ENCODE measurements at regions not wholly inside any gene's neighbourhood (a gene's known extent, or its start where the extent isn't known, plus 50 kb on each side); places are given as distances from the start of the nearest gene placed in this dataset.

DNA sequence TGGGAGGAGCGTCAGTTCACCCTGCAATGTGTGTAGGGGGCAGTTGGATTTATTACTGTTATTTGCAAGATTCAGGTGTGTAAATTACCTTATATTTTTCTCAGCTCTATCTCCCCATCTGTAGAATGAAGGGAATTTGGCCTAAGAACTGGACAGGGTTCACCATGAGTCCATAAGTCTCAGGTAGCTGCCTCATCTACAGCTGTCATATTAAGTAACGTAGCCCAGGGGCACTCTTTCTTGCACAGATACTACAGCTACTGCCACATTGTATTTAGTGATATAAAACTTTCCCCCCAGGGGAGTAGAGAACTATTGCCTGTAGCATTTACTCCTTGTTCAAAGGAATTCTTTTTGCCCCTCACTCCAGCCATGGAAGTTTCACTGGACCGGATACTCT, 301.4 kb upstream of the ZNF608 start:
- ATAC-seq (ENCODE audit: low FRiP score) (no peak), DNase-seq (no peak)
- Histone ChIP-seq H3K4me3 (ENCODE audit: low read length in 2 of 2) (no peak overlapping the region), H3K27ac (ENCODE audit: low read depth in 1 of 2, low read length in 2 of 2) (no peak overlapping the region), H3K27me3 (ENCODE audit: control insufficient read depth in 1 of 2, insufficient read depth in 2 of 2, low read length in 1 of 2) (no peaks in the 10 kb centered on the region), H3K9me3 (ENCODE audit: control insufficient read depth, low read length) (no peaks in the 10 kb centered on the region), H3K36me3 (ENCODE audit: control insufficient read depth in 1 of 2, insufficient read depth in 2 of 2, low read length in 1 of 2) (no peaks in the 10 kb centered on the region), H3K4me1 (ENCODE audit: control insufficient read depth in 1 of 2, insufficient read depth in 2 of 2, low read length in 2 of 2) (peaks cover 1 to 6% of the 10 kb centered on the region in 2 donors)
- WGBS, 2 donors: 96 to 98% methylated on average over 3 of the region's 3 CpGs
- intact Hi-C loops (cut with DNase I): no loop called here

DNA sequence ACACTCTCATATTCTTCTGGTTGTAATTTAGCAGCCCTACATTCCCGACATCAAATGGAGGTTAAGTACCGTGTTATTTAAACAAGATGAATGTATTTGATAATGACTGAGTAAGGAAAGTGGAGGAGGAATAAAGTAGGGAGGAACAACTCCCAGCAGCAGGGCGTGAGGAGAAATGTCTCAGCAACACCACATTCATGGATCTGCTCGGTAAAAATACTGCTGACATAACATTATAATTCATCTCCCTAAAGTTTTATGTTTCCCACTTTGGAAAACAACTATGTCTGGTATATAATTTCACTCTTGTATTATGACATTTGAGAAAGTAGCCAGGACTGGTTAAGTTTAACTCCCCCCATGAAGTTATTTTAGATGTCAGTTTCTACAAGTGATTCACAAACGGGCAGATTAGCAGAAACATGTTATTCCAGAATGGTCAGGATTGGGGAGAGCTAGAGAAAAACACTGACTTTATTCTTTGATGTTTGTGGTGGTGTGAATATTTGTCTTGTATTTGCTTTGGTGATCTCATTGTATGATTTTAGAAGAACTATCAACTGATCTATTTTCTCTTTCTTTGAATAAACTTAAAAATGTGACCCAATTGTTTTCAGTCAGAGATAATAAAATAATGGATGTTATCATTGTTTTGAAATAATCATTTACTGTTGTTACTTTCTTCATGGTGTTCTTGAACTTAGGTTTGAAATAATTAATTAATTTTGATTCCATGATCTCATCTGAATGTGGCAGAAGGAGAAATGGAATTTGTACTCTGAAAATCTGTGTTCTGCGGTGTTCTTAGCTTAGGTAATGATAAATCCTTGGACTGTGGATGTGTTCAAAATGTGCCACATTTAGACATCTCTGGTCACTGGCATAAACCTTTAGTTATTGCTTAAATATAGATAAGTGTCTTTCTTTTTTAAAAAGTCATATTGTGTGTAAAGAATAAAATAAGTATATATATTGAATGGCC, 303.6 kb upstream of the ZNF608 start:
- no peak overlapping the region for H3K4me3 ChIP-seq (ENCODE audit: low read length in 2 of 2)
- 56 to 65% methylated on average over 6 of the region's 6 CpGs for WGBS, 2 donors
- ATAC-seq (ENCODE audit: low FRiP score) (no peak), DNase-seq (no peak)
- H3K9me3 ChIP-seq (ENCODE audit: control insufficient read depth, low read length): no peaks in the 10 kb centered on the region
- no peaks in the 10 kb centered on the region for H3K27me3 ChIP-seq (ENCODE audit: control insufficient read depth in 1 of 2, insufficient read depth in 2 of 2, low read length in 1 of 2)
- intact Hi-C loops (cut with DNase I): no loop called here
- H3K27ac ChIP-seq (ENCODE audit: low read depth in 1 of 2, low read length in 2 of 2): no peak overlapping the region
- no peaks in the 10 kb centered on the region for H3K4me1 ChIP-seq (ENCODE audit: control insufficient read depth in 1 of 2, insufficient read depth in 2 of 2, low read length in 2 of 2)
- H3K36me3 ChIP-seq (ENCODE audit: control insufficient read depth in 1 of 2, insufficient read depth in 2 of 2, low read length in 1 of 2): no peaks in the 10 kb centered on the region

DNA sequence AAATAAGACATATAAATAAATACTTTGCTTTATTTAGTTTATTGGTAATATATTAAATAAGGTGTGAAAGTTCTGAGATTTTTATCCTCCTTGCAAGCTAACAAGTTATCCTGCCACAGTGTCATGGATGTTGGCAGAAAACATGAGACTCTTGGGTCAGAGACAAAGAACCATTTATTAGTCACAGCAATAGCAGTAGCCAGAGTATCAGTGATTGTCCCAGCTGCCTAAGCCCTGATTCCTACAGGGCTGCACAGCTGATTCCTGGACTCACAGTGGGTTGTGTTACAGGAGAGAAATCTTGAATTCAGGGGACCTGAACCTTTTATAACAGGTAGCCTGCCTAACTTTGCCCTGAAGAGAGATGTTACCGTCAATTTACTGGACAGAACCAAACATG, 304.5 kb upstream of the ZNF608 start:
- Histone ChIP-seq H3K36me3 (ENCODE audit: control insufficient read depth in 1 of 2, insufficient read depth in 2 of 2, low read length in 1 of 2) (no peaks in the 10 kb centered on the region), H3K9me3 (ENCODE audit: control insufficient read depth, low read length) (no peaks in the 10 kb centered on the region), H3K27ac (ENCODE audit: low read depth in 1 of 2, low read length in 2 of 2) (no peak overlapping the region), H3K4me1 (ENCODE audit: control insufficient read depth in 1 of 2, insufficient read depth in 2 of 2, low read length in 2 of 2) (no peaks in the 10 kb centered on the region), H3K4me3 (ENCODE audit: low read length in 2 of 2) (no peak overlapping the region), H3K27me3 (ENCODE audit: control insufficient read depth in 1 of 2, insufficient read depth in 2 of 2, low read length in 1 of 2) (no peaks in the 10 kb centered on the region)
- DNase-seq (no peak), ATAC-seq (ENCODE audit: low FRiP score) (no peak)
- 99 to 100% methylated on average over 1 of the region's 1 CpG for WGBS, 2 donors
- intact Hi-C loops (cut with DNase I): no loop called here

- no peaks in the 10 kb centered on the region for H3K27me3 ChIP-seq (ENCODE audit: control insufficient read depth in 1 of 2, insufficient read depth in 2 of 2, low read length in 1 of 2)
- no peaks in the 10 kb centered on the region for H3K36me3 ChIP-seq (ENCODE audit: control insufficient read depth in 1 of 2, insufficient read depth in 2 of 2, low read length in 1 of 2)
- no peak for DNase-seq
- H3K9me3 ChIP-seq (ENCODE audit: control insufficient read depth, low read length): no peaks in the 10 kb centered on the region
- no peak overlapping the region for H3K4me3 ChIP-seq (ENCODE audit: low read length in 2 of 2)
- no peak overlapping the region for H3K27ac ChIP-seq (ENCODE audit: low read depth in 1 of 2, low read length in 2 of 2)
- peaks cover 0 to 3% of the 10 kb centered on the region in 2 donors for H3K4me1 ChIP-seq (ENCODE audit: control insufficient read depth in 1 of 2, insufficient read depth in 2 of 2, low read length in 2 of 2)
- no peak for ATAC-seq (ENCODE audit: low FRiP score)
- 86 to 91% methylated on average over 7 of the region's 7 CpGs for WGBS, 2 donors
- intact Hi-C loops (cut with DNase I): no loop called here
Measured at GRCh38 chr5:125052584-125052983, 306.1 kb upstream of the ZNF608 start.

DNA sequence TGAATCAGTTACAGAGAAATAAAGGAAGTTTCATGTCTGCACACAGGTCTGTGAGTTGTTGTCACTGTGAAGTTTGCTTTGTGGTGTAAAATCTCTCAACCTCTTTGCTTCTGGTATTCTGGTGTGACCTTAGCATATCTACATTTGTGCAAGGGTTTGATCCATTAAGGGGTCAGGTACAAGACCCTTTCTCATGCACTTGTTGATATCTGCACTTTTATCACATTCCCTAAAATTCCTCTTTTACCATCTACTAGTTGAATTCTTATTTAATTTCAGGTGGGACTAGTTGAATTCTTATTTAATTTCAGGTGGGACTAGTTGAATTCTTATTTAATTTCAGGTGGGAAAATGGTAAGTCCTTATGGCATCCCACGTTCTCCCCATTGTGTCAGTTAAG, 306.7 kb upstream of the ZNF608 start:
- ATAC-seq (ENCODE audit: low FRiP score) (no peak), DNase-seq (no peak)
- Histone ChIP-seq H3K27me3 (ENCODE audit: control insufficient read depth in 1 of 2, insufficient read depth in 2 of 2, low read length in 1 of 2) (no peaks in the 10 kb centered on the region), H3K27ac (ENCODE audit: low read depth in 1 of 2, low read length in 2 of 2) (no peak overlapping the region), H3K4me1 (ENCODE audit: control insufficient read depth in 1 of 2, insufficient read depth in 2 of 2, low read length in 2 of 2) (peaks cover 0 to 3% of the 10 kb centered on the region in 2 donors), H3K36me3 (ENCODE audit: control insufficient read depth in 1 of 2, insufficient read depth in 2 of 2, low read length in 1 of 2) (no peaks in the 10 kb centered on the region), H3K9me3 (ENCODE audit: control insufficient read depth, low read length) (no peaks in the 10 kb centered on the region), H3K4me3 (ENCODE audit: low read length in 2 of 2) (no peak overlapping the region)
- WGBS, 2 donors: 92 to 97% methylated on average over 1 of the region's 1 CpG
- intact Hi-C loops (cut with DNase I): no loop called here

- ATAC-seq (ENCODE audit: low FRiP score) (no peak), DNase-seq (no peak)
- Histone ChIP-seq H3K27ac (ENCODE audit: low read depth in 1 of 2, low read length in 2 of 2) (no peak overlapping the region), H3K9me3 (ENCODE audit: control insufficient read depth, low read length) (no peaks in the 10 kb centered on the region), H3K27me3 (ENCODE audit: control insufficient read depth in 1 of 2, insufficient read depth in 2 of 2, low read length in 1 of 2) (no peaks in the 10 kb centered on the region), H3K4me1 (ENCODE audit: control insufficient read depth in 1 of 2, insufficient read depth in 2 of 2, low read length in 2 of 2) (peaks cover 0 to 3% of the 10 kb centered on the region in 2 donors), H3K4me3 (ENCODE audit: low read length in 2 of 2) (no peak overlapping the region), H3K36me3 (ENCODE audit: control insufficient read depth in 1 of 2, insufficient read depth in 2 of 2, low read length in 1 of 2) (no peaks in the 10 kb centered on the region)
- intact Hi-C loops (cut with DNase I): no loop called here
- 97 to 98% methylated on average over 4 of the region's 4 CpGs for WGBS, 2 donors
Measured at GRCh38 chr5:125054146-125054545, 307.7 kb upstream of the ZNF608 start.

DNA sequence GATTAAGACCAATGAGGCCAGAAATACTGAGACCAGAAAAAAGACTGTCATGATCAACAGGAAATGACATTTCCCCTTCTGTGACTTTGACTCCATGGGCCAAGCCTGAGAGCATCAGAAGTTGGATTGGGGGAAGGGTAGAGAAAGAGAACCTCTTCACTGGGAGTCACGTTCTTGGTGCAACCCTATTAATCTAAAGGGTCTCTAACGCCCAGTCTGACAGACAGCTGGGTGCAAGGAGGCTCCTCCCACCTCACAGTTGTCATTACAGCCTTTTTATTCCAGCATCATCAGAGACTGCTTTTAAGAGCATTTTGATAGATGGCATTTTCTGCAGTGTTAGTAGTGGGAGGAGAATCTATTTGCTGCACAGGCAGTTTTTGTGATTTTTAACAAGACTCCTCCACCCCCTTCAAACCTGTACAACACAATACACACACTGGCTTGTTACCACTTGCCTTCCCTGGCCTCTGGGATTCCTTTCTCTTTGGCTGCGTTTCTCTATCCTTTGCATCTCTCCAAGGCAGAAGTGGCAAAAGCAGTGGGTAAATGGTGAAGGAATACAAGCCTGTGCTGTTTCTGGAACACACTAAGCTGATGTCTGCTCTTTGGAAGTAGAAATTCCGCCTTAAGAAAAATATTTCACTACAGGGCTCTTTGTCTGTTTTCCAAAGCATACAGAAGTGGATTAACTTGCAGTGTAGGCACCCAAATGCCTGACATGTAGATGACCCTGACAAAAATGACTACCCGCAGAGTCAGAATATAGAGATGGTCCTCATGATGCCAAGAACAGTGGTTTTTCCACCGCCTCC, 310.4 kb upstream of the ZNF608 start:
- 9 to 18% methylated on average over 6 of the region's 6 CpGs for WGBS, 2 donors
- Histone ChIP-seq H3K27me3 (ENCODE audit: control insufficient read depth in 1 of 2, insufficient read depth in 2 of 2, low read length in 1 of 2) (no peaks in the 10 kb centered on the region), H3K36me3 (ENCODE audit: control insufficient read depth in 1 of 2, insufficient read depth in 2 of 2, low read length in 1 of 2) (no peaks in the 10 kb centered on the region), H3K9me3 (ENCODE audit: control insufficient read depth, low read length) (no peaks in the 10 kb centered on the region), H3K4me3 (ENCODE audit: low read length in 2 of 2) (no peak overlapping the region), H3K27ac (ENCODE audit: low read depth in 1 of 2, low read length in 2 of 2) (no peak overlapping the region), H3K4me1 (ENCODE audit: control insufficient read depth in 1 of 2, insufficient read depth in 2 of 2, low read length in 2 of 2) (peaks cover 0 to 3% of the 10 kb centered on the region in 2 donors)
- DNase-seq: no peak
- no peak for ATAC-seq (ENCODE audit: low FRiP score)
- intact Hi-C loops (cut with DNase I): no loop called here

- H3K27me3 ChIP-seq (ENCODE audit: control insufficient read depth in 1 of 2, insufficient read depth in 2 of 2, low read length in 1 of 2): no peaks in the 10 kb centered on the region
- no peaks in the 10 kb centered on the region for H3K9me3 ChIP-seq (ENCODE audit: control insufficient read depth, low read length)
- DNase-seq: no peak
- WGBS, 2 donors: 52 to 53% methylated on average over 9 of the region's 9 CpGs
- no peak overlapping the region for H3K27ac ChIP-seq (ENCODE audit: low read depth in 1 of 2, low read length in 2 of 2)
- no peak for ATAC-seq (ENCODE audit: low FRiP score)
- no peaks in the 10 kb centered on the region for H3K36me3 ChIP-seq (ENCODE audit: control insufficient read depth in 1 of 2, insufficient read depth in 2 of 2, low read length in 1 of 2)
- peaks cover 0 to 3% of the 10 kb centered on the region in 2 donors for H3K4me1 ChIP-seq (ENCODE audit: control insufficient read depth in 1 of 2, insufficient read depth in 2 of 2, low read length in 2 of 2)
- intact Hi-C loops (cut with DNase I): no loop called here
- H3K4me3 ChIP-seq (ENCODE audit: low read length in 2 of 2): no peak overlapping the region
Measured at GRCh38 chr5:125057912-125058826, 311.7 kb upstream of the ZNF608 start.
